ENCODE measurements at regions not wholly inside any gene's neighbourhood (a gene's known extent, or its start where the extent isn't known, plus 50 kb on each side); places are given as distances from the start of the nearest gene placed in this dataset.

DNA sequence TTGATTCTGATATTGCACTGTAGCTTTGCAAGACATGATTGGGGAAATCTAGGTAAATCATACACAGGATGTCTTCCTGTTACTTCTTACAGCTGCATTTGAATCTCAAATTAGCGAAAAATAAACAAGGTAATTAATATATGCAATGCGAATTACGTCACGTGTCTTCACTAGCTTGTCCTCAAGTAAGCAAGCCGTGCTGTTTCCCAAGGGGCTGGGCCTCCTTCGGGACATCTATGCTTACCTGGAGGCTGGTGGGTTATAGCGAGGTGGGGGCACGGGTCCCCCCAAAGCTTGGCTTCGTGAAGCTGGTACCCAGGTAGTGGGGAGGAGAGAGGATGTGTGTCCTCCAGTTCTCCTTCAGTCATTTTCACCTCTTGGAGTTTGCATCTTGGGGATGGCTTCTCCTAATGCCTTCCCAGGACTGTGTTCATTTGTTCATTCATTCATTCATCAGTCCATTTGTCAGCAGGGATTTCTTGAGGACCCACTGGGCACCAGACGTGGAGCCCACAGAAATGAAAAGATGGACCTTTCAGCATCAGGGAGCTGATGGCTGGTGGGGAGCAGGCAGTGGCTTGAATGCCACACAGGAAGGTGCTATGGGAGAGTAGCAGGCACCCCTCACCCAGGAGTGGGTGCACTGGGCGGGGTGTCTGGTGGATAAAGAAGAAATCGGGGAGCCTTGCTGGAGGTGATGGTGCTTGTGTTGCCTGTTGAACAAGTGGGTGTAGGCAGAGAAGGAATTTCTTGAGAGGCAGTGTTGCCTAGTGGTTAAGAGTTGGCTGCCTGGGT, 155.1 kb downstream of the GLI2 start:
- TF ChIP-seq, protein P1, sequence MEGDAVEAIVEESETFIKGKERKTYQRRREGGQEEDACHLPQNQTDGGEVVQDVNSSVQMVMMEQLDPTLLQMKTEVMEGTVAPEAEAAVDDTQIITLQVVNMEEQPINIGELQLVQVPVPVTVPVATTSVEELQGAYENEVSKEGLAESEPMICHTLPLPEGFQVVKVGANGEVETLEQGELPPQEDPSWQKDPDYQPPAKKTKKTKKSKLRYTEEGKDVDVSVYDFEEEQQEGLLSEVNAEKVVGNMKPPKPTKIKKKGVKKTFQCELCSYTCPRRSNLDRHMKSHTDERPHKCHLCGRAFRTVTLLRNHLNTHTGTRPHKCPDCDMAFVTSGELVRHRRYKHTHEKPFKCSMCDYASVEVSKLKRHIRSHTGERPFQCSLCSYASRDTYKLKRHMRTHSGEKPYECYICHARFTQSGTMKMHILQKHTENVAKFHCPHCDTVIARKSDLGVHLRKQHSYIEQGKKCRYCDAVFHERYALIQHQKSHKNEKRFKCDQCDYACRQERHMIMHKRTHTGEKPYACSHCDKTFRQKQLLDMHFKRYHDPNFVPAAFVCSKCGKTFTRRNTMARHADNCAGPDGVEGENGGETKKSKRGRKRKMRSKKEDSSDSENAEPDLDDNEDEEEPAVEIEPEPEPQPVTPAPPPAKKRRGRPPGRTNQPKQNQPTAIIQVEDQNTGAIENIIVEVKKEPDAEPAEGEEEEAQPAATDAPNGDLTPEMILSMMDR (IDR thresholded peaks at IDR 0.05): no peak
- TF ChIP-seq POLR2A (IDR thresholded peaks at IDR 0.05) (no peak), POLR2AphosphoS5 (IDR thresholded peaks at IDR 0.05) (no peak), EP300 (IDR thresholded peaks at IDR 0.05; ENCODE audit: low read depth) (no peak)
